SK-N-SH (cell line): ENCODE measurements at regions not wholly inside any gene's neighbourhood (a gene's known extent, or its start where the extent isn't known, plus 50 kb on each side); places are given as distances from the start of the nearest gene placed in this dataset.

Experiments
- CTCF ChIA-PET: fragments of 300-600, 350-600 bp; formaldehyde crosslinking; extraction: SDS; loops from one replicate; lab custom pipeline; 2021; lab: Yijun Ruan, JAX
- POLR2A ChIA-PET: fragments of 350-600 bp; sonication (Branson Sonifier 250); formaldehyde crosslinking; extraction: SDS; loops from one replicate; lab custom pipeline; 2020; ENCODE audit warnings: antibody characterized with exemption, inconsistent platforms; lab: Yijun Ruan, JAX
- DNase-seq: peaks from one replicate; pipeline ENCODE4 v3.0.0; 2012
- H2AFZ ChIP-seq: fragments of 200-600 bp; sonication (generic); 2 replicates; pipeline ENCODE4 v1.8.1; 2016; ENCODE audit warnings: antibody characterized with exemption, mild to moderate bottlenecking, low read depth
- H3F3A ChIP-seq: fragments of 200-600 bp; sonication (generic); replicated peaks from 2 replicates; pipeline ENCODE3; 2016; ENCODE audit warnings: antibody characterized with exemption, mild to moderate bottlenecking; ENCODE audit not compliant: insufficient read depth
- H3K27ac ChIP-seq, 2 experiments: fragments of 200-500 bp in 1 of 2; fragments of 200-600 bp in 1 of 2; sonication (Bioruptor generic) in 1 of 2; sonication (generic), shearing (Covaris generic) in 1 of 2; 2 replicates each; pipeline versions ENCODE4 v1.5.1 to v1.6.1; 2014 to 2016; ENCODE audit warnings: low read depth in 2 of 2, inconsistent platforms in 1 of 2, low read length in 1 of 2, mild to moderate bottlenecking in 1 of 2, mixed read lengths in 1 of 2
- H3K27me3 ChIP-seq: fragments of 200-600 bp; sonication (generic), shearing (Covaris generic); 2 replicates; pipeline ENCODE4 v1.6.1; 2016; ENCODE audit warnings: mixed run types; ENCODE audit not compliant: insufficient read depth
- H3K36me3 ChIP-seq, 2 experiments: fragments of 200-500 bp in 1 of 2; fragments of 200-600 bp in 1 of 2; sonication (Bioruptor generic) in 1 of 2; sonication (generic) in 1 of 2; replicated peaks in 1 of 2; 2 replicates each; pipeline versions ENCODE3 to v1.5.1; 2014 to 2016; ENCODE audit warnings: low read length in 1 of 2, mild to moderate bottlenecking in 1 of 2; ENCODE audit not compliant: insufficient read depth in 2 of 2, control insufficient read depth in 1 of 2
- H3K4me1 ChIP-seq, 2 experiments: fragments of 200-500 bp in 1 of 2; fragments of 200-600 bp in 1 of 2; sonication (Bioruptor generic) in 1 of 2; sonication (generic), shearing (Covaris generic) in 1 of 2; 2 replicates each; pipeline versions ENCODE4 v1.5.1 to v1.6.1; 2014 to 2016; ENCODE audit warnings: low read depth in 1 of 2, low read length in 1 of 2, mixed run types in 1 of 2; ENCODE audit not compliant: insufficient read depth in 2 of 2, control insufficient read depth in 1 of 2
- H3K4me2 ChIP-seq: fragments of 200-600 bp; sonication (generic), shearing (Covaris generic); 2 replicates; pipeline ENCODE4 v1.6.1; 2017; ENCODE audit warnings: mixed run types
- H3K4me3 ChIP-seq, 2 experiments: fragments of 200-500 bp in 1 of 2; fragments of 200-600 bp in 1 of 2; sonication (Bioruptor generic) in 1 of 2; sonication (generic), shearing (Covaris generic) in 1 of 2; 2 replicates each; pipeline versions ENCODE4 v1.5.1 to v1.8.1; 2014 to 2016; ENCODE audit warnings: low read depth in 2 of 2, inconsistent platforms in 1 of 2, low read length in 1 of 2, mild to moderate bottlenecking in 1 of 2, mixed read lengths in 1 of 2, moderate library complexity in 1 of 2
- H3K79me2 ChIP-seq: fragments of 200-600 bp; sonication (generic); 2 replicates; pipeline ENCODE4 v1.8.1; 2017; ENCODE audit warnings: mild to moderate bottlenecking; ENCODE audit not compliant: insufficient read depth
- H3K9ac ChIP-seq: fragments of 200-600 bp; sonication (generic); 2 replicates; pipeline ENCODE4 v1.6.1; 2017; ENCODE audit warnings: mixed run types
- H3K9me2 ChIP-seq: fragments of 200-600 bp; sonication (generic); 2 replicates; pipeline ENCODE4 v1.6.1; 2017; ENCODE audit warnings: mixed run types
- H3K9me3 ChIP-seq: fragments of 200-600 bp; sonication (generic); 2 replicates; pipeline ENCODE4 v1.6.1; 2017; ENCODE audit warnings: mixed run types, mild to moderate bottlenecking, moderate library complexity
- H4K20me1 ChIP-seq: fragments of 200-600 bp; sonication (generic); 2 replicates; pipeline ENCODE4 v1.6.1; 2017; ENCODE audit warnings: mild to moderate bottlenecking, mixed run types; ENCODE audit not compliant: insufficient read depth
- CHD2 ChIP-seq: fragments of 150-350 bp; IDR thresholded peaks from 2 replicates; pipeline ENCODE4 v1.6.1; 2018; ENCODE audit warnings: low read length; ENCODE audit not compliant: partially characterized antibody
- EP300 ChIP-seq, 2 experiments: IDR thresholded peaks; 2 replicates each; pipeline versions ENCODE4 v1.4.0 to v1.6.1; 2012; ENCODE audit warnings: borderline replicate concordance in 1 of 2, low read depth in 1 of 2, low read length in 1 of 2
- FOSL2 ChIP-seq: IDR thresholded peaks from 2 replicates; pipeline ENCODE4 v1.4.0; 2012; ENCODE audit warnings: low read depth, mild to moderate bottlenecking, moderate library complexity, borderline replicate concordance
- MEF2A ChIP-seq: IDR thresholded peaks from 2 replicates; pipeline ENCODE4 v1.4.0; 2012; ENCODE audit warnings: low read depth, borderline replicate concordance
- POLR2AphosphoS5 ChIP-seq: IDR thresholded peaks from 2 replicates; pipeline ENCODE4 v1.6.1; 2012; ENCODE audit warnings: low read depth, low read length
- RAD21 ChIP-seq: IDR thresholded peaks from 2 replicates; pipeline ENCODE4 v1.6.1; 2012; ENCODE audit warnings: mild to moderate bottlenecking, low read length
- TCF12 ChIP-seq: IDR thresholded peaks from 2 replicates; pipeline ENCODE4 v1.4.0; 2012
- WGBS: methylation state at CpG from one replicate; pipeline ENCODE4 v1.1.6; 2017; ENCODE audit warnings: low lambda C conversion rate; 5-methylcytosine and 5-hydroxymethylcytosine counted together
- TF ChIP-seq, protein P1 (sequence below): IDR thresholded peaks from 2 replicates; pipeline ENCODE4 v1.4.0; 2012; ENCODE audit warnings: low read depth, borderline replicate concordance
- TF ChIP-seq, protein P2 (sequence below): IDR thresholded peaks from 2 replicates; pipeline ENCODE4; 2012
- TF ChIP-seq, protein P3 (sequence below): fragments of 150-350 bp; IDR thresholded peaks from 2 replicates; pipeline ENCODE4 v1.6.1; 2016; ENCODE audit warnings: mild to moderate bottlenecking, low read depth, low read length

DNA sequence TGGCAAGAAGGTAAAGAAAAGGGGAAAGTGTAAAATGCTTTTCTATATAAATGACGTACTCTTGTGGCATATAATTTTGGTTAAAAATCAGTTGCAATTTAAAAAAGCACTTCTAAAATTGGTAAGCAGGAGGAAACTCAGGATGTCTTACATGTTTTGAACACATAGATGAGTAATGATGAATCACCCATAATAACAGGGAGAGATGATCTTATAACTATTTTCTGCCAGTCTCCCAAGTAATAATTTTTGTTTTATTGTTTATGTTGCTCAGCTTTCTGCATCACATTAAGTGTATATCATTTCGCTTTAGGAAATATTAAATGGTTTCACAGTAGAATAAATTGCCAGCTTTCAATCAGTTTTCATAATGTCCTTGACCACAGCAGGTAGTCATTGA lies 1430.7 kb upstream of the PCDH20 start:
- H3K9me3 ChIP-seq = no peaks in the 10 kb centered on the region
- DNase-seq = no peak
- H3F3A ChIP-seq = no peaks in the 10 kb centered on the region
- whole genome bisulfite sequencing = 59% methylated on average over 2 of the region's 2 CpGs
- no peaks in the 10 kb centered on the region for H3K36me3 ChIP-seq
- H3K27me3 ChIP-seq = no peaks in the 10 kb centered on the region
- no peak overlapping the region for H3K4me3 ChIP-seq
- H3K9me2 ChIP-seq = no peaks in the 10 kb centered on the region
- TF ChIP-seq, protein P1, sequence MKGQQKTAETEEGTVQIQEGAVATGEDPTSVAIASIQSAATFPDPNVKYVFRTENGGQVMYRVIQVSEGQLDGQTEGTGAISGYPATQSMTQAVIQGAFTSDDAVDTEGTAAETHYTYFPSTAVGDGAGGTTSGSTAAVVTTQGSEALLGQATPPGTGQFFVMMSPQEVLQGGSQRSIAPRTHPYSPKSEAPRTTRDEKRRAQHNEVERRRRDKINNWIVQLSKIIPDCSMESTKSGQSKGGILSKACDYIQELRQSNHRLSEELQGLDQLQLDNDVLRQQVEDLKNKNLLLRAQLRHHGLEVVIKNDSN = no peak
- TF ChIP-seq EP300 (IDR thresholded peaks at IDR 0.05; ENCODE audit: borderline replicate concordance in 1 of 2, low read depth in 1 of 2, low read length in 1 of 2) (no peak), FOSL2 (peak; percentile 38; the same call in 1 of the 2 replicates), TCF12 (no peak), POLR2AphosphoS5 (no peak)
- TF ChIP-seq, protein P2, sequence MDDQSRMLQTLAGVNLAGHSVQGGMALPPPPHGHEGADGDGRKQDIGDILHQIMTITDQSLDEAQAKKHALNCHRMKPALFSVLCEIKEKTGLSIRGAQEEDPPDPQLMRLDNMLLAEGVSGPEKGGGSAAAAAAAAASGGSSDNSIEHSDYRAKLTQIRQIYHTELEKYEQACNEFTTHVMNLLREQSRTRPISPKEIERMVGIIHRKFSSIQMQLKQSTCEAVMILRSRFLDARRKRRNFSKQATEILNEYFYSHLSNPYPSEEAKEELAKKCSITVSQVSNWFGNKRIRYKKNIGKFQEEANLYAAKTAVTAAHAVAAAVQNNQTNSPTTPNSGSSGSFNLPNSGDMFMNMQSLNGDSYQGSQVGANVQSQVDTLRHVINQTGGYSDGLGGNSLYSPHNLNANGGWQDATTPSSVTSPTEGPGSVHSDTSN = no peak
- TF ChIP-seq, protein P3, sequence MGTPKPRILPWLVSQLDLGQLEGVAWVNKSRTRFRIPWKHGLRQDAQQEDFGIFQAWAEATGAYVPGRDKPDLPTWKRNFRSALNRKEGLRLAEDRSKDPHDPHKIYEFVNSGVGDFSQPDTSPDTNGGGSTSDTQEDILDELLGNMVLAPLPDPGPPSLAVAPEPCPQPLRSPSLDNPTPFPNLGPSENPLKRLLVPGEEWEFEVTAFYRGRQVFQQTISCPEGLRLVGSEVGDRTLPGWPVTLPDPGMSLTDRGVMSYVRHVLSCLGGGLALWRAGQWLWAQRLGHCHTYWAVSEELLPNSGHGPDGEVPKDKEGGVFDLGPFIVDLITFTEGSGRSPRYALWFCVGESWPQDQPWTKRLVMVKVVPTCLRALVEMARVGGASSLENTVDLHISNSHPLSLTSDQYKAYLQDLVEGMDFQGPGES = no peak
- H3K4me1 ChIP-seq = peaks cover 0 to under 1% of the 10 kb centered on the region in 2 experiments; a peak in 1 of 4 replicates
- H2AFZ ChIP-seq = no peak overlapping the region
- no peaks in the 10 kb centered on the region for H3K79me2 ChIP-seq
- ChIA-PET POLR2A (no interaction called here), CTCF (no interaction called here)
- H3K4me2 ChIP-seq = no peak overlapping the region
- H4K20me1 ChIP-seq = no peaks in the 10 kb centered on the region
- H3K27ac ChIP-seq = no peak overlapping the region
- no peak overlapping the region for H3K9ac ChIP-seq

DNA sequence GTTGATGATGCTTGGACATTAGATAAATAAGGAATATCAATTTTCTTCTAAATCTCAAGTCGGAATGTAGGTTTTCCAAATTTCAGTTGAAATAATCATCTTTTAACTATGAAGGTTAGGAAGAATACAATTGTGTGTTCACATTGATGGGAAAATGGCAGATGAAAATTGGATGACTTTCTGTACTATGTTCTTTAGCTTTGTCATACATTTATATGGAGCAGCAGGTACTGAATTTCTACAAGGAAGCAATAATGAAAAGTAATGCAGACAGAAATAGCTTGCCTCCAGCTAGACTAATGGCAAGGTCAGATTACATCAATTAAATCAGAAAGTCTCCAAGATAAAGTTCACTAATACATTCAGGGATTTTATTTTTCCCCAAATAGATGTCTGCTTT lies 1423.7 kb upstream of the PCDH20 start:
- Histone ChIP-seq H4K20me1 (no peaks in the 10 kb centered on the region), H3K4me2 (no peak overlapping the region), H3K9me2 (no peaks in the 10 kb centered on the region; the same call in 1 of the 2 replicates), H3K36me3 (no peaks in the 10 kb centered on the region), H3F3A (no peaks in the 10 kb centered on the region), H3K27ac (peak overlapping the region in 1 of 2 experiments; percentile 65; a peak in 1 of 4 replicates), H3K9me3 (no peaks in the 10 kb centered on the region; the same call in 1 of the 2 replicates), H3K27me3 (no peaks in the 10 kb centered on the region), H3K79me2 (no peaks in the 10 kb centered on the region), H2AFZ (no peak overlapping the region), H3K9ac (no peak overlapping the region), H3K4me3 (no peak overlapping the region), H3K4me1 (peaks cover 0 to 2% of the 10 kb centered on the region in 2 experiments; a peak in 1 of 4 replicates)
- 82% methylated on average over 1 of the region's 1 CpG for WGBS
- POLR2A ChIA-PET = no interaction called here
- DNase-seq = no peak
- TF ChIP-seq RAD21 (no peak), CHD2 (no peak), FOSL2 (no peak), MEF2A (no peak)
- TF ChIP-seq, protein P2 = no peak
- CTCF ChIA-PET = interaction anchor here (0.6 kb wide), 1 partner anchor 33 kb away, joined by 3 read pairs; no protein-coding TSS in a partner anchor
